GM18505 (cell line): ENCODE measurements at regions not wholly inside any gene's neighbourhood (a gene's known extent, or its start where the extent isn't known, plus 50 kb on each side); places are given as distances from the start of the nearest gene placed in this dataset.

ENCODE experiments used
- ATAC-seq: cut with Tn5 transposase; IDR thresholded peaks from one replicate; pipeline ENCODE4 v1.9.1; 2021; ENCODE audit not compliant: unreplicated experiment
- POLR2A ChIP-seq: IDR thresholded peaks from 4 replicates; pipeline ENCODE4 v1.6.1; 2011; ENCODE audit warnings: borderline replicate concordance; ENCODE audit not compliant: insufficient read depth, insufficient read length; ENCODE audit errors: extremely low read depth

DNA sequence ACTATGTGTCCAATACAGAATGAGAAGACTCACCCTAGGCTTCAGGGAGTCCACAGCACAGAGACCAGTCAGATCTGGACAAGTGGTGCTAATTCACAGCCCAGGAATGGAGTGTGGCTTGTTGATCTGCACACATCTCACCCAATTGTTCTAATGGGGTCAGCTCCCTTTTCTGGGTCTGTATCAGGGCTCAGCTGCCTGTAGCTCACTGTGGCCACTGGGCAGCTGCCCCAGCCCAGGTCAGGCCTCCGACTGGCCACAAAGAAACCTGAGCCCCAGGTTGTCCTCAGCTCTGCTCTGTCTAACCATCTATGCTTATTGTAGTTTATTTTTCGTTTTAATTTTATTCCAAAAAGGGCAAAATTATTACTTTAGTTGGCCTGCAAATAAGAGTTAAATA, 202.3 kb upstream of the RAB6C start:
- no peak for ATAC-seq

DNA sequence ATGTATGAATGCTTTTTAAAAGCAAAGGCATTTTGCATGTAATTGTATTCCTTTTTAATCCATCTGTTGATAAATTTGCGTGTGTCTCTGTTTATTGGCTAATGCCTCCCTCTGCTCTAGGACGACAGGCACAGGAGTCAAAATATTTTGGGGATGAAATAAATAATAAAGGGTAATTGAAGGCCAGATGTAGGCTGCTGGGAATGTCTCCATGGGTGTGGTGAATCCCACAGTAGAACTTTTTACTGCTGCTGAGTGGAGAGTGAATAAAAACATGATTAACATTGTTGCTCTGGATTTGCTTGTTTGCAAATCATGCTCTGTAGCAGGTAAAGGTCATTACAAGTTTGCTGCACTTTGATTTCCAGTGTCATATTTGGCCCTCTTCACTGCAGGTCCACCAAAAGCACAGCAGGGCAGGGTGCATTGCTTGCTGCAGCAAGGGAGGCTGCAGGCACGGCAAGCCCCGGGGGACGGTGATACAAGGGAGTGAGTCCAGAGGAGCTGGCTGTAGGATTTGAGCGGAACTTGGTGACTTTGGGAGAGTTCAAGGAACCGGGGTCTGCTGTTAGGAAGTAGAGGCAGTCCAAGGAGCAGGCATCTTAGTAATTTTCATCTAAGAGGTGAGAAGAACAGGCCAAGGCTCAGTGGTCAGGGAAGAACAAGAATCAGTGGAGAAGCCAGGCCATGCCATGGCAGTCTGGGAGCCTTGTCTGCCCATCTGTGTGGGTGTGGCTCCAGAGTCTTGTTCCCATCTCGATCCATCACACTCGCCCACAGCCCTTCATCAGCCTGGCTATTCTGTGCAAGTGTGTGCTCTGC, 201.5 kb upstream of the RAB6C start:
- no peak for ATAC-seq
- TF ChIP-seq POLR2A, result no peak

More for the DNA sequence above, 202.3 kb upstream of the RAB6C start:
- no peak for TF ChIP-seq POLR2A

DNA sequence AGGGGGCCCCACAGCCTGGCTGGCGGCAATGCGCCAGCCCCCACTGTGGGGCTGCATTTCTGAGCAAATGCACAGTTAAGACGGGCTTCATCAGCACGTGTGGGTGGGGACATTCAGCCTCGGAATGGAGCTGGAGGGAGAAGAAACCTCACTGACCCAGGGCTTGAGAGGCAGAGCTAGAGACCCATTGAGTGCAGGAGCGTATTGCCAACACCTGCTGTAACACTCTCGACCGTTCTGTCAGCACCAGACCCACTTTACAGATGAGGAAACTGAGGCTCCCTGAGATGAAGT, 200.9 kb upstream of the RAB6C start:
- ATAC-seq, result no peak
- TF ChIP-seq POLR2A, result no peak

DNA sequence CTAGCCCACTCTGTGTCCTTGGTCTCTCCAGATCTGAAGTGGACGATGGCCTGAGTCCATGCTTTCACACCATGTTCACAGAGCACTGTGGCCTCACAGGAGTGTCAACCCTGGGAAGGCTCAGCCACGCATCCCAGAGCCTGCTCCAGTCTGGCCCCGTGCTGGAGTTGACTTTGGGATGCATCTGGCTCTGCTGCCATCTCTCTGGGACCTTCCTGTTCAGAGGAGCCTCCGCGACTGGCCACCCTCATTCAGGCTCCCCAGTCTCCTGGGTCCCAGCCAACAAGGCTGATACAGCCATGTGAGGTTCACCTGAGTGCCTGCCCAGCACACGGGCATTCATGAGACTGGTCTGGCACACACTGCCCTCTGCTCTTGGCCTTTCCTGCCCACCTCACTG, 199.7 kb upstream of the RAB6C start:
- no peak for TF ChIP-seq POLR2A
- no peak for ATAC-seq

DNA sequence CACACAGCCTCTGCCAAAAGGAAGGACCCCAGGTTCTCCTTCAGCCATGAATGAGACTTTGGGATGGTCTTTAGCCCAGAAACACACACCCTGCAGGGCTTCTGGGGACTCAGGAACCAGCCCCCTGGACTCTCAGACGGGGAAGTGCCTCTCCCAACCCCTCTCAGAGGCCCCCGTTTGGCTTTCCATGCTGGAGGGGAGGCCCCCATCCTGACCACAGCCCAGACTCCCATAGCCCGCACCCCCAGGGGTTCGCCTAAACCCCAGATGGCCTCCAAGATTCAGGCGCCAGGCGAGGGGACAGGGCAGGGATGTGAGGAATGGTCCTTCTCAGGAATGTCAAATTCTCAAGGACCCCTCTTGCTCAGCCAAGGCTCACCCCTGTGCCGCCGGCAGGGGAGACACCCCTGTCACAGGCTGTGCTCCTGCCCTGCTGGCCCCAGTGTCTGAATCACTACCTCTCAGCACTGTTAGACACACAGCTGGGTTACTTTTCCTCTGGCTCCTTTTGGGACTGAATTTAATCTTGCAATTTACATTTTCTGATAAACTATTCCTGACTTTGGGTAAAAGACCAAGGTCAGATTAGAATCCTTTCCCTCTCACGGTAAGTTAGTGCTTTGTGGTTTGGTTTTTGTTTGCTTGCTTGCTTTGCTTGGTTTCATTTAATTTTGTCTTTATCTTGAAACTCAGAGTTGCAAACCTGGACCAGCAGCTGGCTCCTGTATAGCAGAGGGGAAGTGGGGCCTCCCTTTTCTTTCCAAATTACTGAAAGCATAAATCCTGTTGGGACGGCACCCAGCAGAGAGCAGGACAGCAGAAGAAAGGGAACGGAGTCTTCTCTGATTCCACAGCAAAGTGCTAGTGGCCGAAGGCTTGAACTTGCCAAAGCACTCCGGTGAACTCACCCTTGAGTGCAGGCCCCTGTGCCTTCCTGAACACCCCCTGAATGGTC, 198.9 kb upstream of the RAB6C start:
- no peak for TF ChIP-seq POLR2A
- ATAC-seq, result no peak

DNA sequence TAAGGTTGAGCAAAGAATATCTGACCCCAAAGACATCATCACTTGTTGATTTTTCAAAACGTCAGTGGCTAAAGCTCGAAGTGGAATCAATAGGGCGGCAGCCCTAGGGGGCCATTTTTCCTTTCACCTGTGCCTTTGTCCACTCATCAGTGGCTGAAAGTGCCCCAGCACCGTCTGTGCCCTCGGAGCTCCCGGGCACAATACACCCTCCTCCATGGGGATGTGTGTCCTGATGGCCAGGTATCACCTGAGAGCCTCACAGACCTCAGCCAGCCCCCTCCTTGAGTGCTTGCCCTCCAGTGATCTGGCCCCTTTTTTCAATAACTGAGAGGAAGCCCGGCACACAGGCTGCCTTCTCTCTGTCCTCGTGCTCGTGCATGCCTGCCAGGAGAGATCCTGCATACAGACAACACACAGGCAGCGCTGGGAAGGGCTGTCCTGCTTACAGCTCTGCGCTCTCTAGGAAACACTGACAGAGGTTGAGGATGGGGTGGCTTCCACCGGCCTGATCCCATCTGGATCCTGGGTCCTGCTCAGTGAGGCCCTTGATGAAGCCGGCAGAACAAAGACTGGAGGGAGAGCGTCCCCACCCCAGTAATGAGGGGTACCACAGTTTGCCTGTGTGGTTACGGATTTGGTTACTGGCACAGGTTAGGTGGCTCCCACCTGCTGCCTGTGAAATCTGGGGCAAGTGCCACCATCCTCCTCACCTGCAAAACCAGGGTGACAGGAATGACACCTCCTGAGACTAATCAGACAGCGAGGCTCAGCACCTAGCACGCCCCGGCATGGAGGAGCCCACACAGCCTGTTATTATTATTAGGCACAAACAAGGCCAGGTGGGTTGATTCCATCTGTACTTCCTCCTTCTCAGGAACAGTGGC, 197.5 kb upstream of the RAB6C start:
- no peak for ATAC-seq
- TF ChIP-seq POLR2A, result no peak

DNA sequence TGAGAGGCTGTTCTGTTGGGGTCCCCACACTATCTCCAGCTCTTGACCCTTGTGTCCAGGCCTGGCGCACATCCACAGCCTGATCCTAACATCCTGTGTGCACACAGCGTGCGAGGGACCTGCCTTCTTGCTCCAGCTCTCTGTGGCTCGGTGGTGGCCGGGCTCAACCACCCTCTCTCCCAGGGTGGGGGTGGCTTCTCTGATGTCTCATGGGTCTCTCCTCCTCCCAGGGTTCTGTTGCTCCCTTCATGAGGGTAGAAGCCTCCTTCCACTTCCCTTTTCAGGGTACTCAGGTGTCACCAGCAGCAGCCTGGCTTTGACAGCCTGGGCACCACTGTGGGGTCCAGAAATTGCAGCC, 196.9 kb upstream of the RAB6C start:
- no peak for ATAC-seq
- no peak for TF ChIP-seq POLR2A

DNA sequence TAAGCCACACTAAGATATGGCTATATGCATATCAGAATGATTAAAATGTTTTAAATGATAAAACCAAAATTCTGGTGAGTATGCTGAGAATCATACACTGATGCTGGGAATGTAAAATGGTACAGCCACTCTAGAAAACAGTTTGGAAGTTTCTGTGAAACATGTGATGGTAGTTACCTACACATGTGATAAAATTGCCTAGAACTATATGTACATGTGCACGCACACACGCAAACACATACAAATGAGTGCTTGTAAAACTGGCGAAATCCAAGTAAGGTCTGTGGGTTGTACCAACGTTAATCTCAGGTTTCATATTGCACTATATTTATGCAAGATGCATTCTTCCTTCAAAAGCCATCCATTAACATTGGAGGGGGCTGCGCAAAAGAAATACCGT, 195.0 kb upstream of the RAB6C start:
- no peak for ATAC-seq
- no peak for TF ChIP-seq POLR2A

DNA sequence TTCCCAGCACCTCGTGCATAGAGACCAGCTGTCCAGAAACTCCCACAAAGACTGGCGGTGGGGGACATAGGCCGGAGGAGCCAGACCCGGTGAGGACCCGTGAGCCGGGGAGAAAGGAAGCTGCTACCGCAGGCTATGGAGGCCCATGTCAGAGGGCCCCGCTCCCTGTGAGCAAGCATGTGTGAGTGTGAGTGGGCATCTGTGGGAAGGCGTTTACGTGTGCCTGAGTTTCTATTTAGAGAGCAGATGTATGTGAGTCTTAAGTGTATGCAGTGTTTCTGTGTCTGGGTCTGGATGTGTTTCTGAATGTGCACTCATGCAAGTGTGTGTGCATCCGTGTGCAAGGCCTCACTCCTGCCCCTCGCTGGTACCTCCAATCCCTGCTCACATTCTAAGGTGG, 187.8 kb upstream of the RAB6C start:
- ATAC-seq, result no peak
- no peak for TF ChIP-seq POLR2A

DNA sequence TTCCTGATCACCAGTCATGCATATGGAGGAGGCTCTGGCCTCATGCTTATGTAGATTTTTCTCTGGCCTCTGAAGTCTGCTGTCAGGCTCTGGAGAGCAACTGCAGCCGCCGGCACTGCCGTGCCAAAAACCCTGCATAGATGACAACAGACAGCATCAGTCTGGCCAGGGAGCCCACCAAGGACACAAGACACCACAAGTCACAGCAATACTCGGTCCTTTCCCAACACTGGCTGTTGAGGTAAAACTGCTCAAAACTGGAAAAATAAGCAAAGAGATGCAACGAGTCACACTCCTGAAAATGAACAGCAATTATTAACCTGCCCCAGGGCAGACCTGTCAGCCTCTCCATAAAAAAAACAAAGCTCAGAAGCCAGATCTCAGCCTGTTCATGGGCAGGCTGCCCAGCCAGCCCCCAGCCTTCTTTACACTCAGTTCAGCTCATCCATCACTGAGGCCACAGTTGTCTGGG, 186.0 kb upstream of the RAB6C start:
- no peak for ATAC-seq

DNA sequence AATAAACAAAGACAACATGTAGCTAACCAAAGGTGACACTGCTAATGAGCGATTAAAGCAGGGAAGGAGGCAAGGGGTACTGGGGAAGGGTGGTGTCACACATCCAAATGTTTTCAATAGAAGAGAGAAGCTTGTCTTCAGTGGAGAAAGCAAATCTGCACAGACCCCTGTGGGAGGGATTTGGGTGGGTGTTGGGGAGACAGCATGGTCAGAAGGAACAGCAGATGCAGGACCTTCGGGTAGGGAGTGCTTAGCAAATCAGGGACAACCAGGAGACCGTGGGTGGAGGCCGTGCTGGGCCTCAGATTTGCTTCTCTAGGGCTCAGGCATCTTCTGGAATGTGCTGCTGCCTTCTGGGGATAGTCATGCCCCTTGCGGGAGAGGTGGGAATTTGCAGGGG, 185.3 kb upstream of the RAB6C start:
- TF ChIP-seq POLR2A, result no peak
- ATAC-seq, result no peak

More for the DNA sequence above, 186.0 kb upstream of the RAB6C start:
- no peak for TF ChIP-seq POLR2A

DNA sequence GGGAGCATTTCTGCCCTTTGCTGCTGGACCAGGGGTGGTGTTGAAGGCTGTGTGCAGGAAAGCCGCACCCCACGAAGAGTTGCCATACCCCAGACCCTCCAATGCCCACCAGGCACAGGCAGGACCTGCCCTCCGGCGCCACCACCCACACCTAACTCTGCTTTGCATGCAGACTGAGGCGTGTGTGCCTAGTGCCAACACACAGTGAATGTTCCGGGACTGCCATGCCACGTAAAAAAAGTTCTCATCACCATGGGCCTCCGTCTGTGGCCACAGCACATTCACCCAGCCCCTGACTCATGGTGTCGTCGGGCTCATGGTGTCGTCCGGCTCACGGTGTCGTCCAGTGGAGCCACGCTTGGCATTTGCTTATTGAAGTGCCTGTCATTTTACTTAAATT, 184.9 kb upstream of the RAB6C start:
- ATAC-seq, result no peak
- no peak for TF ChIP-seq POLR2A

DNA sequence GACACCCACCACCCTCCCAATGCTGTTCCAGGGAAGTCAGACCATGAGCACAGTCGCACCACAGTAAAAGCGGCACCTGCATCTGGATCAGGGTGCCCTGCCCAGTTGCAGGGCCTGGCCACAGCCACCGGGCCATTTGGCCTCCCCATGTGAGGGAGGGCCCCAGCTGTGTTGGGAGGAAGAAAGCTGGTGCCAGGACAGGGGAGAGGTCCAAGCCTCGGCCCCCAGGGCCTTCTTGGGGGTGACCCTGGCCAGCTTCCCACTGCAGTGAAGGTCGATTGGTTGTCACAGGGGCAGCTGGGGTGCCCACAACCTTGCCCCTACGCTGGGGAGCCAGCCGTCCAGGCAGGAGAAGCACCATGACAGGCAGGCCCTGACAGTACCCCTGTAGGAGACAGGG, 183.2 kb upstream of the RAB6C start:
- no peak for ATAC-seq
- no peak for TF ChIP-seq POLR2A
